NCI-H69 (cell line): ENCODE measurements at regions not wholly inside any gene's neighbourhood (a gene's known extent, or its start where the extent isn't known, plus 50 kb on each side); places are given as distances from the start of the nearest gene placed in this dataset.
A peak's percentile ranks its signal among the peaks of the same experiment; 100 is the strongest.

Experiments
- DNase-seq: peaks from one replicate; lab custom pipeline; 2025; lab: John Stamatoyannopoulos, UW

DNA sequence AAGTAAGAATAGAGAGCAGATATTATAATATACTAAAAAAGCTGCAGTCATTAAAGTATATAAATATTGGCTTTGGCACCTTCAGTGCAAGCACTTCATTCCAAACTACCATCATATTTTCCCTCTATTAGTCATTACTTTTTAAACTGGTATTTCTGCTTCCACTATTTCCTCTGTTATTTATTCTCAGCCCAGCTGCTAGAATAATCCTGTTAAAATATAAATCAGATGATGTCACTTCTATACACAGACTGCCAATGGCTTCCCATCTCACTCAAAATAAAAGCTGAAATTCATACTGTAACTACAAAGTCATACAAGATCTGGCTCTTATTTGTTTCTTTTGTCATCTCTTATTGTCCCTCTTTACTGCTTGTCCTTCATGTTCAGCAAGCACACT is 432.9 kb downstream of the TLE4 start:
- DNase-seq, result no peak

- DNase-seq, result no peak
Observed at GRCh38 chr9:79990536-79990935, 418.8 kb downstream of the TLE4 start.

DNA sequence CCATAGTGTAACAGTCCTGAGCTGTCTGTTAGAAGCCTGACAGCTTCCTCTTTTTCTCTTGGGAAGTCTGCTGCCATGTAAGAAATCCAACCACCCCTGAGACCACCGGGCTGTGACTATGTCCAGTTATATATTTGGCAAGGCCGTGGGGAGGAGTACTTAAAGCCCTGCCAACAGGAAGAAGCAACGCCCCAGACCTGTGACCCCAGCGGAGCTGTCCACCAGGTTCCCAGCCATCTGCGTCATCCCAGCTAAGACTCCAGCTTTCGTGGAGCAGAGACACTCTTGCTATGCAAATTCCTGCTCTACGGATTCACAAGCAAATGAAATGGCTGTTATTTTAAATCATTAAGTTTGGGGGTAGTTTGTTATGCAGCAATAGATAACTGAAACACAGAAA is 417.3 kb downstream of the TLE4 start:
- no peak for DNase-seq

DNA sequence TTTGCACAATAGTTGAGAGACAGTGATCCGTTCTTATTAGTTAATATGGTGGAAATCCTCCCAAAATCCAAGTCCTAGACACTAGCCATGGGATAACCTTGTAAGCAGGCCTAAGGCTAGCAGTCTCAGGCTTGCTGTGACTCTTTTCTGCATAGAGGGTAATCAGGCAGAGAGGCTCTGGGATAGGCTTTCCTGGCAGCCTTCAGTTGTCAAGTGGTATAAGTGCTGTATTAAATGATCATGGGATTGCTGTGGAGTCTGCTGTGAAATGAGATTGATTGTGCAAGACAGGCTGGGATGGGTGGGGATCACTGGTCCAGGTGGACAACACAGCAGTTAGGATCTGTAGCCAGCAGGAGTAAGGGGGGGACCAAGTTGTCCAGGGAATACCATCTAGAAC is 416.4 kb downstream of the TLE4 start:
- DNase-seq, result no peak

DNA sequence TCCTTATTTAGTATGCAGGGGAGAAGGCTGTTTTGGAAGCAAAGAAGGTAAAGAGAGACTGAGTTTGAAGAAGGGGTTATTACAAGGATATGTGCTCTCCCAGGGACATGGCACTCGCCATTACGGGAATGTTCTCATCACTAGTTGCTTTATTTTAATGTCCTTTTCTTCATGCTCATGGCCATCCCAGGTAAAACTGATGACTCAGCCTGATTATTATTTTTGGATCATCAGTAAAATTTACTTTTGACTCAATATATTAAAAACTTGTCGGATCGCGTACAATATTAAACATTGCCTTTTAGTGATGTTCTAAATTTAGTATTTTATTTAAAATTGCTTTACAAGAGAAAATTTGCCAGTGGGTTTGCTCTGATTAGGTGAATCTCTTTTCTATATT is 414.7 kb downstream of the TLE4 start:
- no peak for DNase-seq

GRCh38 chr9:79985772-79986171 is 414.0 kb downstream of the TLE4 start:
- no peak for DNase-seq

DNA sequence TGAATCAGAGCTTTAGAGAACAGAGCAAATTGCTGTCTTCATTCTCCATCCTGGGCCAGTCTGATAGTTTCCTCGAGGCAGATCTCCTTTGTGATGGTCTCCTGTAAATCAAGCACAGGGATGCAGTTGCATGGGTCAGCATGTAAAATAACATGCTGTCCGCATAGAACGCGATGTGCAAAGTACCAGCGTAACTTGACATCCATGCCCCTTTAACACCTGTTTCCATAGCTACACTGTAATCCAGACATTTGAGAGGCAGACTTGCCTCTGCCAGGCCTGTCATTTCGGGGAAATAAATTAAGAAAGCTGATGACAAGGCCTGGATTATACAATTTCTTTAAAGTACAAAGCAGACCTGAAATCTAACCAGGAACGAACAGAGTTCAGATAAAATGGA is 413.5 kb downstream of the TLE4 start:
- no peak for DNase-seq

DNA sequence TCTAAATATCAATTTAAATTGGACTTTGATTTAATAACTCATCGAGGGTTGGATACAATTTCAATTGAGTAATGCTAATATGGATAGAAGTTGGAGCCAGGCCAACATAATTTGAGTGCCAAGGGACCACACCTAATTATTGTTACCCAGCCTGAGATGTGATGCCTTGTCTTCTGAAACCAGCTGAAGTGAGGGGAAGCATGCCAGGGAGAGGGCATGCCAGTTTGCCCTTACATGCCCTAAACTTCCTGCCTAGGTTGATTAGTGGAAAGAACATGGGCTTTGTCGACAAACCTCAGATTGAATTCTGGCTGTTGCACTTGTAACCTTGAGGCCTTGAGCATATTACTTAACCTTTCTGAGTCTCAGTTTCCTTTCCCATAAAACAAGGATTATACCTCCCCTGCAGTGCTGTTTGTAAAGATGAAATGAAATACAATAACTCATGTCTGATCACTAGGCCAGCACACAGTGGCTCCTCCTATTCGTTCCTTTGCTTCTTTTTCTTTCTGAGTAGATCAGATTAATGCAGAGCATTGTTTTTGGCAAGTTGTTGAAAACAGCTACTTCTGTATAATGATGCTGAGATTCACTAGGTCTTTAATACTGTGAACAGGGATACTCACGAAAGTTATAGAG is 412.8 kb downstream of the TLE4 start:
- peak; percentile 56 for DNase-seq

DNA sequence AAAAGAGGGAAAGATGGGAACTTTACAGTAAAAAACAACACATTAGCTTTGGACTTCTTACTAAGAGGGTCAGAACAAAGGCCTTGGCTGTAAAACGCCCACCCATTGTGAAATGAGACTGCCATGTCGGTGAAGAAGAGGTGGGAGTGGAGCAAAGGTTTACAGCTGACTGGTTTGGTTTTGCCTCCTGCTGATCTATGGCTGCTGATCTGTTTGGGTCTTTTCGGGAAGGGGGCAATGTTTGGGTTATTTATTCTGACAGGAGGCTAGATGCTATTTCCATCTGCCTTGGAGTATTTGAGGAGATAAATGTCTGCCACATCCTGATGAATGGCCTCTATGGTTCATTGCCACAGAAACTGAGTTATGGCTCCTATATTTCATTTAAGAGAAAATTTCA is 408.7 kb downstream of the TLE4 start:
- no peak for DNase-seq

DNA sequence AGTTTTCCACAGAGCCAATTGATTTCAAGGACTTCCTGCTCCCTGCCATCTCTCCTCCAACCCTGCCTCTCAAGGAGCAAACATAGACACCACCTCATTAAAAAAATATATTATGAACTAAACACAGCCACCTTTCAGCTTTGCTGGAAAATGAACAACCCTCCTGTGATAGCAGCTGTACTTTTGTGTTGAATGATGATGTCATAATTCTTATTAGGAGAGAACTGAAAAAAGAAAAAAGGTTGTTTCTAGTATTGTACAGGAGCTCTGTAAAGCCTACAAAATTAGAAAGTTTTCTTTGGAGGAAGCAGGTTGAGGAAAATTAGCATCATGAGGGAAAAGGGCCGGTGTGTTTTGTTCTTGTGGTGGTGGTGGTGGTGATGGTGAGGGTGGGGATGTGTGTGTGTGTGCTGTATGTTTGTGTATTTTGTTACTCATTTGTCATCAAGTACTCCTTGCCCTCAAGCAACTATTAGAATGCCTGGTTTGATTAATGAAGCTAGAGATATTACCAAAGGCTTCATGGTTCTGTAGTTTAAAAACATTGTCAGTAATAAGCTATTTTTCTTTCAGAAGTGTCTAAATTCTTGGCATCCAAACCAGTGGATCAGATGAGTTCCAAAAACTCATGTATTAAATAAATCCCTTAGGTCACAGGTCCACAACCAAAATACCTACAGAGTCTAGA is 405.9 kb downstream of the TLE4 start:
- DNase-seq, result no peak

- DNase-seq, result no peak
Observed at GRCh38 chr9:79977074-79977435, 405.3 kb downstream of the TLE4 start.

DNA sequence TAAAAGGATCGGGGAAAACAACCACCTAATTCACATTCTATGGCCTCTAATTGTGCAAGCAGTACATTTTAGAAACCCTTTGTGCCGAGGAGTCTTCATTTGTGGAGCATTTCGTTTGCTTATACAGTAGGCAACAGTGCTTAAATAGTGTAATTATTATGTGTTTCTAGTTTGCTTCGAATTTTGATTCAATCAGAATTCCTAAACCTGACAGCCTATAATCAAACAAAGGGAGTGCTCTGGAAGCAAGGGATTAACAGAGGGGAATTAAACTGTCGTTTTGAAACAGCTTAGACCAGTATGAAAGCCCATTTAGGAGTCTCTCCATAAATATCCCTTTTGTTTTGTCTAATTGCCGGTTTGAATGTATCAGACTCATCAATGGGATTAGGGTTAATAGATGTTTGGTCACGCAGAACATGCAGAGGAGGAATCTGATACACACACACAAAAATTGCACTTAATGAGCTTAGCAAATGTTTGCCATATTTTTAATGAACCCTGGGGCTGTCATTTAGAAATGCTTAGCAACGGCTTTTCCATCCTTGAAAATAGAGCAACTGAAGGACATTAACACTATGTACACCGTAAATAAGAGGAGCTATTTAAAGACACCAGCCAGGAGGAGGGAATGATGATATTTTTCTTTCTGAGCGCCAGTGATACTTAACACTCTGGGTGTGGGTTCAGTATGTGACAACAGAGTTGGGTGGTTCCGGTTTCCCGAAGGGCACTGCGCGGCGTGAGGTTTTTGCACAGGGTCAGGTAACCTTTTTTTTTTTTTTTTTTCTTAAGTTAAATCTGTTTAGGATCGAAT is 404.7 kb downstream of the TLE4 start:
- peak; percentile 97 for DNase-seq

- DNase-seq, result peak; percentile 71
Observed at GRCh38 chr9:79975621-79976256, 404.0 kb downstream of the TLE4 start.

DNA sequence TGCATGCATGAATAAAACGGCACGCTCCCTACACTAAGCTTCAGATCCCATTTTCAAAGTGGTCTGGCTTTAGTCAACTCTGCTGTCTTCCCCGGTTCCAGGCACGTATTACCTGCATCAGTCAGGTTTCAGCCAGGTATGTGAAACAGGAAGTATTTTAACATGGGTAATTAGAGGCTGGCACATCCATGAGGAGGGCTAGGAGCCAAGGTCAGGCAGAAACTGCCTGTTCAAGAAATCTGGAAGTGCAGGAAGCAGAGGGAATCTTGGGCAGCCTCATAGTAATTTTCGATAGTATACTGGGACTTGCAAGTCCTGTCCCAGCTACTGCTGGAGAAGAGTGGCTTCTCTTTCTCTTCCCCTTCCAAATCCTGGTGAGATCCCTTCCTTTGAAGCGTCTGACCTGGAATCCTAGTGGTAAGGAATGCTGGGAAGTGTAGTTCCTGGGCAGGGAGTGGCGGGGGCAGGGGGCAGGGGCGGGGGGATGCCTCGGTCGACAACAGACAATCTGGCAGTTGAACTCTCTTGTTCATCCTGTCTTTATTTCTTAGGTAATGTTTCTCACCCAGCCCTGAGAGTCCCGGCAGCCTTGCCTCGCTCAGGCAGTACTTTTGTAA is 403.1 kb downstream of the TLE4 start:
- DNase-seq, result peak; percentile 65

GRCh38 chr9:79973627-79974026 is 401.9 kb downstream of the TLE4 start:
- no peak for DNase-seq

DNA sequence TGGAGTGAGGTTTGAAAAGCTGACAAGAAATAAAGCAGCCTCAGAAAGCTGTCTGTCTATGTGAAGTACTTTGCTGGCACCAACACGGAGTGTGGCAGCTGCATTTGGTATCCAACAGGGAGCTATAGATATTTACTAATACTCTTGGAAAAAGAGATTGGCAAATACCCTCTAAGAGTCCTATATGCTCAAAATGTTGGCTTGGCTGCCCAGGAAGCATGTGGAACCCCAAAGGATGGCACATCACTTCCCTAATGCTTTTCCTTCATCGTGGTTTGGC is 398.3 kb downstream of the TLE4 start:
- no peak for DNase-seq

- peak; percentile 70 for DNase-seq
Observed at GRCh38 chr9:79969393-79970145, 397.8 kb downstream of the TLE4 start.

- DNase-seq, result no peak
Observed at GRCh38 chr9:79968533-79968932, 396.8 kb downstream of the TLE4 start.

- DNase-seq, result no peak
Observed at GRCh38 chr9:79962836-79963235, 391.1 kb downstream of the TLE4 start.

DNA sequence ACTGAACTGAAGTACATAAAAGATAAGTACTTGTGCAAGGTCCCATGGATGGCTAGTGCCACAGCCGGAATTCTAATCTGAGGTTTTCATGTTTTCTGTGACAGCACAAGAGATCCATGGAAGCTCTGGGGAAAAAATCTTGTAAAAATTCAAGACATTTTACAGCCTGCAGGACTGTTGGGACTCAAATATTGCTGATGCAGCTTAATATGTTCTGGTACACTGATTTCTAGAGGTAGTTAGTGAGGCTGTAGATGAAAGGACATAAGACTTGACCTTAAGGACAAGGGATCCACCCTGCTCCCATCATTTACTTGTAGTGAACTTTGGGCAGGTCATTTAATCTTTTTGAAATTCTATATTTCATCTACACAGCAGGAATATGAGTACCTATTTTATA is 390.4 kb downstream of the TLE4 start:
- DNase-seq, result no peak

- DNase-seq, result no peak
Observed at GRCh38 chr9:79955300-79955699, 383.5 kb downstream of the TLE4 start.

DNA sequence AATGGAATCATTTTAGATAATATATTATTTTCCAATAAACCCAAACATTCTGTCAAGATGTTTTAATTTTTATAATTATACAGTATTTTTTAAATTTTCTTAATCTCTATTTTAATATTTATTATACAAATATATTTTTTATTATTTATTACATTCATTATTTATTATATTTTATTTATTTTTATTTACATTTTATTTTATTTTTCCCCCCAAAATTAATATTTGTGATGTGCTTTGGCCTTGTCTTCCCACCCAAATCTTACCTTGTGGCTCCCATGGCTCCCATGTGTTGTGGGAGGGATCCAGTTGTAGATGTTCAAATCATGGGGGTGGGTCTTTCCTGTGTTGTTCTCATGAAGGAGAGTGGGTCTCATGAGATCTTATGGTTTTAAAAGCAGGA is 382.1 kb downstream of the TLE4 start:
- no peak for DNase-seq
